A549 (cell line): ENCODE measurements at regions not wholly inside any gene's neighbourhood (a gene's known extent, or its start where the extent isn't known, plus 50 kb on each side); places are given as distances from the start of the nearest gene placed in this dataset.
A peak's percentile ranks its signal among the peaks of the same experiment; 100 is the strongest.

Experiments
- ATAC-seq, 2 experiments: fragments of 200-7000 bp in 1 of 2; fragments of >200 bp in 1 of 2; cut with Nextera tagmentation in 1 of 2; cut with Tn5 transposase in 1 of 2; 3 replicates each; pipeline versions ENCODE4 v1.8.0 to v1.9.1; 2018 to 2020; ENCODE audit warnings: mild to moderate bottlenecking in 1 of 2, moderate library complexity in 1 of 2
- CTCF ChIA-PET: fragments of 300-600 bp; sonication (Branson Sonifier 250); formaldehyde crosslinking; extraction: SDS; loops from one replicate; lab custom pipeline; 2021; ENCODE audit warnings: antibody characterized with exemption, inconsistent platforms; lab: Yijun Ruan, JAX
- POLR2A ChIA-PET: fragments of 350-600 bp; formaldehyde crosslinking; extraction: SDS; loops from one replicate; lab custom pipeline; 2021; ENCODE audit warnings: antibody characterized with exemption, inconsistent platforms; lab: Yijun Ruan, JAX
- DNase-seq, 2 experiments: peaks; one replicate each; pipeline versions ENCODE4 v3.0.0 to v3.0.0-alpha.2; 2011 to 2016; ENCODE audit warnings: low read depth in 1 of 2, low spot score in 1 of 2
- FAIRE-seq: peaks from 2 replicates; lab custom pipeline; 2011; peaks lifted over from hg19 to GRCh38; lab: Jason Lieb, UNC
- H3K27ac ChIP-seq, 2 experiments: fragments of >200 bp; sonication (Bioruptor Twin); formaldehyde crosslinking; 3 replicates each; pipeline ENCODE4 v1.5.1; 2016 to 2017
- H3K4me1 ChIP-seq: fragments of >200 bp; sonication (Bioruptor Twin); formaldehyde crosslinking; 3 replicates; pipeline ENCODE4 v1.6.1; 2016
- H3K4me2 ChIP-seq: fragments of >200 bp; sonication (Bioruptor Twin); formaldehyde crosslinking; 3 replicates; pipeline ENCODE4 v1.6.1; 2016
- H3K4me3 ChIP-seq: fragments of >200 bp; sonication (Bioruptor Twin); formaldehyde crosslinking; 3 replicates; pipeline ENCODE4 v1.5.1; 2016
- H3K9me3 ChIP-seq: fragments of >200 bp; sonication (Bioruptor Twin); formaldehyde crosslinking; 3 replicates; pipeline ENCODE4 v1.6.1; 2016
- ATOH8 ChIP-seq: fragments of 250-450 bp; sonication (Bioruptor Pico); IDR thresholded peaks from 2 replicates; pipeline ENCODE4 v1.5.0; 2020; ENCODE audit warnings: low read depth, mild to moderate bottlenecking, moderate library complexity
- CBX2 ChIP-seq: fragments of 200-600 bp; sonication (generic); IDR thresholded peaks from 2 replicates; pipeline ENCODE4 v1.6.1; 2016; ENCODE audit warnings: low read depth, mild to moderate bottlenecking, borderline replicate concordance
- CEBPB ChIP-seq, 2 experiments: fragments of >200 bp in 1 of 2; sonication (Bioruptor Twin) in 1 of 2; formaldehyde crosslinking in 1 of 2; IDR thresholded peaks; 2 replicates each; pipeline ENCODE4 v1.6.1; 2012 to 2016
- CHD4 ChIP-seq: fragments of 200-600 bp; sonication (generic); IDR thresholded peaks from 2 replicates; pipeline ENCODE4 v1.6.1; 2016; ENCODE audit warnings: antibody characterized with exemption, mild to moderate bottlenecking, borderline replicate concordance
- EHF ChIP-seq: fragments of 250-450 bp; sonication (Bioruptor Pico); IDR thresholded peaks from 2 replicates; pipeline ENCODE4 v1.5.0; 2020; ENCODE audit warnings: mild to moderate bottlenecking
- FOSL2 ChIP-seq, 2 experiments: fragments of 450-650 bp in 1 of 2; fragments of >200 bp in 1 of 2; sonication (Bioruptor Twin) in 1 of 2; formaldehyde crosslinking; IDR thresholded peaks; 2 replicates each; pipeline versions ENCODE4 v1.5.0 to v1.6.1; 2016 to 2020; ENCODE audit warnings: mild to moderate bottlenecking in 1 of 2, moderate library complexity in 1 of 2
- FOXS1 ChIP-seq: fragments of 250-450 bp; sonication (Bioruptor Pico); IDR thresholded peaks from 2 replicates; pipeline ENCODE4 v1.5.0; 2020; ENCODE audit warnings: mild to moderate bottlenecking, moderate library complexity
- GATA3 ChIP-seq: IDR thresholded peaks from 2 replicates; pipeline ENCODE4 v1.6.1; 2012; ENCODE audit warnings: borderline replicate concordance
- HDAC2 ChIP-seq: fragments of 200-600 bp; sonication (generic); IDR thresholded peaks from 2 replicates; pipeline ENCODE4 v1.6.1; 2016
- HES2 ChIP-seq: fragments of >200 bp; sonication (Bioruptor Twin); formaldehyde crosslinking; IDR thresholded peaks from 2 replicates; pipeline ENCODE4 v1.6.1; 2016
- HEYL ChIP-seq: fragments of 250-450 bp; sonication (Bioruptor Pico); IDR thresholded peaks from 2 replicates; pipeline ENCODE4 v1.8.0; 2021; ENCODE audit warnings: mild to moderate bottlenecking, moderate library complexity
- HOXA7 ChIP-seq: fragments of 250-450 bp; sonication (Bioruptor Pico); IDR thresholded peaks from 2 replicates; pipeline ENCODE4 v1.5.0; 2020; ENCODE audit warnings: mild to moderate bottlenecking, moderate library complexity
- JUNB ChIP-seq: fragments of >200 bp; sonication (Bioruptor Twin); formaldehyde crosslinking; IDR thresholded peaks from 2 replicates; pipeline ENCODE4 v1.6.1; 2016
- KDM5A ChIP-seq: fragments of 200-600 bp; sonication (generic); IDR thresholded peaks from 2 replicates; pipeline ENCODE4 v1.6.1; 2016; ENCODE audit warnings: antibody characterized with exemption, mild to moderate bottlenecking
- MAFK ChIP-seq: fragments of 450-650 bp; IDR thresholded peaks from 2 replicates; pipeline ENCODE4 v1.6.1; 2014; ENCODE audit not compliant: partially characterized antibody
- MAX ChIP-seq: IDR thresholded peaks from 2 replicates; pipeline ENCODE4 v1.6.1; 2012
- MAZ ChIP-seq: fragments of 150-350 bp; IDR thresholded peaks from 2 replicates; pipeline ENCODE4 v1.6.1; 2014; ENCODE audit warnings: antibody characterized with exemption, low read depth, low read length, borderline replicate concordance
- NPAS2 ChIP-seq: fragments of 250-450 bp; sonication (Bioruptor Pico); IDR thresholded peaks from 2 replicates; pipeline ENCODE4 v1.8.0; 2022; ENCODE audit warnings: mild to moderate bottlenecking, moderate library complexity, borderline replicate concordance
- NR3C1 ChIP-seq: fragments of >200 bp; sonication (Bioruptor Twin); formaldehyde crosslinking; IDR thresholded peaks from 3 replicates; pipeline ENCODE4 v1.6.1; 2017
- PHF8 ChIP-seq: fragments of 200-600 bp; sonication (generic); IDR thresholded peaks from 2 replicates; pipeline ENCODE4 v1.6.1; 2016; ENCODE audit warnings: low read depth, mild to moderate bottlenecking, antibody characterized with exemption, moderate library complexity, borderline replicate concordance
- RAD21 ChIP-seq, 2 experiments: fragments of >200 bp in 1 of 2; sonication (Bioruptor Twin) in 1 of 2; formaldehyde crosslinking in 1 of 2; IDR thresholded peaks in 1 of 2; conservative IDR thresholded peaks in 1 of 2; 2 replicates in 1 of 2; 3 replicates in 1 of 2; pipeline ENCODE4 v1.6.1; 2012 to 2018; ENCODE audit warnings: inconsistent platforms in 1 of 2
- RCOR1 ChIP-seq: fragments of 150-350 bp; IDR thresholded peaks from 2 replicates; pipeline ENCODE4 v1.6.1; 2014; ENCODE audit warnings: antibody characterized with exemption, low read length, low read depth
- REST ChIP-seq: fragments of 200-600 bp; sonication (generic); IDR thresholded peaks from 2 replicates; pipeline ENCODE4 v1.6.1; 2016; ENCODE audit warnings: antibody characterized with exemption, mild to moderate bottlenecking, moderate library complexity
- SMC3 ChIP-seq: fragments of >200 bp; sonication (Bioruptor Twin); formaldehyde crosslinking; IDR thresholded peaks from 3 replicates; pipeline ENCODE4 v1.6.1; 2018; ENCODE audit warnings: inconsistent platforms
- SREBF2 ChIP-seq: fragments of 450-650 bp; IDR thresholded peaks from 2 replicates; pipeline ENCODE4 v1.6.1; 2014; ENCODE audit warnings: mild to moderate bottlenecking, moderate library complexity
- TFCP2L1 ChIP-seq: fragments of 250-450 bp; sonication (Bioruptor Pico); IDR thresholded peaks from 2 replicates; pipeline ENCODE4 v1.5.0; 2021; ENCODE audit warnings: mild to moderate bottlenecking
- ZC3H11A ChIP-seq: fragments of 450-650 bp; IDR thresholded peaks from 2 replicates; pipeline ENCODE4 v1.6.1; 2014; ENCODE audit warnings: antibody characterized with exemption, mild to moderate bottlenecking
- WGBS: methylation state at CpG from one replicate; pipeline ENCODE4 v1.1.6; 2017; ENCODE audit errors: missing lambda C conversion rate; 5-methylcytosine and 5-hydroxymethylcytosine counted together
- TF ChIP-seq, protein P1 (sequence below): fragments of 150-350 bp; IDR thresholded peaks from 2 replicates; pipeline ENCODE4 v1.6.1; 2014; ENCODE audit warnings: low read depth, mild to moderate bottlenecking, low read length

- no peak for ATAC-seq
- TF ChIP-seq CEBPB (IDR thresholded peaks at IDR 0.05) (no peak), RAD21 (conservative IDR thresholded peaks at IDR 0.05 in 1 of 2, IDR thresholded peaks at IDR 0.05 in 1 of 2) (no peak), CHD4 (no peak), FOSL2 (IDR thresholded peaks at IDR 0.05) (no peak), FOSL2 (CRISPR knock-in tag; IDR thresholded peaks at IDR 0.05) (no peak), FOXS1 (no peak), CBX2 (no peak), EHF (no peak), ZC3H11A (no peak)
- POLR2A ChIA-PET, result no interaction called here
- no peak overlapping the region for H3K27ac ChIP-seq
- H3K4me1 ChIP-seq, result no peaks in the 10 kb centered on the region
- no peak for FAIRE-seq
- no peak overlapping the region for H3K4me2 ChIP-seq
- CTCF ChIA-PET, result no interaction called here
- WGBS, result 77% methylated on average over 3 of the region's 3 CpGs
- no peak for DNase-seq
- H3K4me3 ChIP-seq, result no peak overlapping the region
- peaks cover 10% of the 10 kb centered on the region; the same call in 2 of the 3 replicates for H3K9me3 ChIP-seq
Observed at GRCh38 chr5:106877881-106878280, 792.9 kb downstream of the EFNA5 start.

- no peak overlapping the region for H3K4me3 ChIP-seq
- no peak overlapping the region for H3K4me2 ChIP-seq
- TF ChIP-seq FOXS1, result no peak
- TF ChIP-seq MAZ, result no peak
- TF ChIP-seq NPAS2 (CRISPR knock-in tag), result no peak
- no peak for TF ChIP-seq HES2
- TF ChIP-seq, protein P1, sequence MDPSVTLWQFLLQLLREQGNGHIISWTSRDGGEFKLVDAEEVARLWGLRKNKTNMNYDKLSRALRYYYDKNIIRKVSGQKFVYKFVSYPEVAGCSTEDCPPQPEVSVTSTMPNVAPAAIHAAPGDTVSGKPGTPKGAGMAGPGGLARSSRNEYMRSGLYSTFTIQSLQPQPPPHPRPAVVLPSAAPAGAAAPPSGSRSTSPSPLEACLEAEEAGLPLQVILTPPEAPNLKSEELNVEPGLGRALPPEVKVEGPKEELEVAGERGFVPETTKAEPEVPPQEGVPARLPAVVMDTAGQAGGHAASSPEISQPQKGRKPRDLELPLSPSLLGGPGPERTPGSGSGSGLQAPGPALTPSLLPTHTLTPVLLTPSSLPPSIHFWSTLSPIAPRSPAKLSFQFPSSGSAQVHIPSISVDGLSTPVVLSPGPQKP, result no peak
- no peak for TF ChIP-seq PHF8
- TF ChIP-seq MAFK, result no peak
- no peak for TF ChIP-seq HDAC2
- TF ChIP-seq MAX, result no peak
- no peak for TF ChIP-seq CBX2
- TF ChIP-seq JUNB, result no peak
- TF ChIP-seq HEYL, result no peak
- TF ChIP-seq ATOH8 (CRISPR knock-in tag), result no peak
- TF ChIP-seq, all 56 proteins: peak for 0
- Histone ChIP-seq H3K27ac (no peak overlapping the region), H3K9me3 (peaks cover 10% of the 10 kb centered on the region; the same call in 2 of the 3 replicates), H3K4me1 (no peaks in the 10 kb centered on the region)
- DNase-seq (peak in 1 of 2 experiments; percentile 54), ATAC-seq (no peak), FAIRE-seq (no peak)
- ChIA-PET CTCF (no interaction called here), POLR2A (no interaction called here)
- 86% methylated on average over 7 of the region's 7 CpGs for WGBS
Observed at GRCh38 chr5:106876665-106877194, 794.0 kb downstream of the EFNA5 start.

DNA sequence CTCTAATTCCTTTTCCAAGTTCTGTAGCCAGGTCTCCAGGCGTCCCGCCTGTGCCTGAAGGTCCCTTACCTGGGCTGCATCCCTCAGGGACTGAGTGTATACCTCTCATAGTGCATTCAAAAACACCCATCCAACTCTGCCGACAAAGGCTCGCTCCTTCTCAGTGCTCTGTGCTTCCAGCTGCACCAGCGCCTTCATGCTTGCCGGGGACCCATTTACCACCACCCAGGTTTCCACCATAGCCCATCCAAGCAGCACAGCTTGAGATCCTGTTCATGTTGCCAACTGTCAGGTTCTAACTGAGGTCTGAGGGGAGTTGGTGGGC is 794.5 kb downstream of the EFNA5 start:
- Histone ChIP-seq H3K4me3 (no peak overlapping the region), H3K9me3 (peaks cover 10% of the 10 kb centered on the region; the same call in 2 of the 3 replicates), H3K4me2 (no peak overlapping the region), H3K4me1 (no peaks in the 10 kb centered on the region), H3K27ac (no peak overlapping the region)
- no peak for DNase-seq
- no peak for ATAC-seq
- WGBS, result 95% methylated on average over 6 of the region's 6 CpGs
- CTCF ChIA-PET, result no interaction called here
- POLR2A ChIA-PET, result no interaction called here
- no peak for FAIRE-seq
- TF ChIP-seq RCOR1 (no peak), KDM5A (no peak), TFCP2L1 (CRISPR knock-in tag) (no peak), SMC3 (no peak), HES2 (no peak), HEYL (no peak), GATA3 (no peak), CHD4 (no peak), ZC3H11A (no peak), HOXA7 (CRISPR knock-in tag) (no peak), ATOH8 (CRISPR knock-in tag) (no peak), SREBF2 (no peak), REST (no peak), NR3C1 (no peak)
